ENCODE measurements at regions not wholly inside any gene's neighbourhood (a gene's known extent, or its start where the extent isn't known, plus 50 kb on each side); places are given as distances from the start of the nearest gene placed in this dataset.

GRCh38 chr7:51456431-51457060, 139.9 kb upstream of the COBL start:
- DNase-seq: no peak
- intact Hi-C loops (cut with DNase I; ENCODE audit: low total_unique reads): no loop called here
- TF ChIP-seq CTCF (IDR thresholded peaks at IDR 0.05): no peak
- Histone ChIP-seq H3K4me1 (no peaks in the 10 kb centered on the region), H3K9me3 (no peaks in the 10 kb centered on the region), H3K36me3 (no peaks in the 10 kb centered on the region), H3K4me3 (no peak overlapping the region), H3K27me3 (no peaks in the 10 kb centered on the region), H3K27ac (no peak overlapping the region)

- intact Hi-C loops (cut with DNase I; ENCODE audit: low total_unique reads): no loop called here
- no peaks in the 10 kb centered on the region for H3K36me3 ChIP-seq
- H3K4me3 ChIP-seq: no peak overlapping the region
- H3K27me3 ChIP-seq: no peaks in the 10 kb centered on the region
- H3K9me3 ChIP-seq: no peaks in the 10 kb centered on the region
- no peak for TF ChIP-seq CTCF (IDR thresholded peaks at IDR 0.05)
- no peaks in the 10 kb centered on the region for H3K4me1 ChIP-seq
- no peak overlapping the region for H3K27ac ChIP-seq
- DNase-seq: no peak
Measured at GRCh38 chr7:51455948-51456347, 139.3 kb upstream of the COBL start.

- Histone ChIP-seq H3K27me3 (no peaks in the 10 kb centered on the region), H3K27ac (no peak overlapping the region), H3K4me3 (no peak overlapping the region), H3K9me3 (no peaks in the 10 kb centered on the region), H3K4me1 (no peaks in the 10 kb centered on the region), H3K36me3 (no peaks in the 10 kb centered on the region)
- intact Hi-C loops (cut with DNase I; ENCODE audit: low total_unique reads): no loop called here
- DNase-seq: no peak
- TF ChIP-seq CTCF (IDR thresholded peaks at IDR 0.05): no peak
Measured at GRCh38 chr7:51455513-51455912, 138.9 kb upstream of the COBL start.

GRCh38 chr7:51455086-51455485, 138.5 kb upstream of the COBL start:
- Histone ChIP-seq H3K9me3 (no peaks in the 10 kb centered on the region), H3K27me3 (no peaks in the 10 kb centered on the region), H3K27ac (no peak overlapping the region), H3K36me3 (no peaks in the 10 kb centered on the region), H3K4me3 (no peak overlapping the region), H3K4me1 (no peaks in the 10 kb centered on the region)
- intact Hi-C loops (cut with DNase I; ENCODE audit: low total_unique reads): no loop called here
- no peak for TF ChIP-seq CTCF (IDR thresholded peaks at IDR 0.05)
- DNase-seq: no peak

GRCh38 chr7:51452694-51453093, 136.1 kb upstream of the COBL start:
- intact Hi-C loops (cut with DNase I; ENCODE audit: low total_unique reads): no loop called here
- Histone ChIP-seq H3K4me3 (no peak overlapping the region), H3K27ac (no peak overlapping the region), H3K9me3 (no peaks in the 10 kb centered on the region), H3K27me3 (no peaks in the 10 kb centered on the region), H3K4me1 (no peaks in the 10 kb centered on the region), H3K36me3 (no peaks in the 10 kb centered on the region)
- no peak for TF ChIP-seq CTCF (IDR thresholded peaks at IDR 0.05)
- no peak for DNase-seq

Data from tibial artery (tissue), 4 donors.